ENCODE measurements at regions not wholly inside any gene's neighbourhood (a gene's known extent, or its start where the extent isn't known, plus 50 kb on each side); places are given as distances from the start of the nearest gene placed in this dataset.

DNA sequence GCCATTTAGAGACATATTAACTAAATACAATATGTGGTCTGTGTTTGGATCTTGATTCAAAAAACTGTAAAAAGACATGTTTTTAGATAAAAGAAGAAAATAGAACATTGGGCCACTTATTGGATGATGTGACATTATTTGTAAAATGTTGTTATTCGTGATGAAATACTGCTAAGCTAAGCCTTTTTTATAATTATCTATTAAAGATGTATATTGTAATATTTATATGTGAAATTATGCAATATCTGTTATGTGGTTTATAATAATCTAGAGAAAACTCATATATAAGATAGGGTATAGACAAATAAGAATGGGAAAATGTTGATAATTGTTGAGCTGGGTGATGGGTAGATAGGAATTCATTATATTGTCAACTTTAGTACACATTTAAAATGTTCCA, 82.0 kb upstream of the RGS1 start:
- intact Hi-C loops (cut with micrococcal nuclease): no loop called here
- H3K9me3 ChIP-seq (replicated peaks; ENCODE audit: control insufficient read depth, insufficient read depth, low read length): no peaks in the 10 kb centered on the region
- ChIA-PET CTCF (interaction anchor here (1.6 to 2.0 kb wide), 2 partner anchors 16 to 19 kb away, joined by 6 to 7 read pairs; no protein-coding TSS in a partner anchor), POLR2A (no interaction called here)
- dilution Hi-C loops (cut with MboI; ENCODE audit: extremely low pct_ligation_motif_present, low sequenced_read_pairs): loop anchor here (25.0 kb wide), 2 partner anchors 94 to 319 kb away; partner anchors contain the start of genes RGS1 and RGS2
- H3K4me2 ChIP-seq (ENCODE audit: insufficient read depth, low read length): no peak overlapping the region
- no peaks in the 10 kb centered on the region for H3K9me1 ChIP-seq (replicated peaks; ENCODE audit: control insufficient read depth, extremely low read depth, insufficient read depth, low read length)
- no peaks in the 10 kb centered on the region for H3K4me1 ChIP-seq (ENCODE audit: control insufficient read depth, extremely low read depth, insufficient read depth, low read length)
- H3K4me3 ChIP-seq (replicated peaks in 1 of 3; ENCODE audit: insufficient read depth in 1 of 3, low read depth in 1 of 3, low read length in 3 of 3): no peak overlapping the region
- H3K27me3 ChIP-seq (ENCODE audit: control insufficient read depth in 2 of 2, insufficient read depth in 2 of 2, low read length in 2 of 2): no peaks in the 10 kb centered on the region
- no peak overlapping the region for H2AFZ ChIP-seq (ENCODE audit: low read depth, low read length)
- no peaks in the 10 kb centered on the region for H3K79me2 ChIP-seq (ENCODE audit: control insufficient read depth, insufficient read depth, low read length)
- FAIRE-seq: no peak
- no peaks in the 10 kb centered on the region for H4K20me1 ChIP-seq (replicated peaks; ENCODE audit: control insufficient read depth, extremely low read depth, insufficient read depth, low read length)
- H3K9ac ChIP-seq (replicated peaks; ENCODE audit: extremely low read depth, insufficient read depth, low read length): no peak overlapping the region
- BruUV-seq (replicated peaks): no TSS peak
- H3K36me3 ChIP-seq (ENCODE audit: control insufficient read depth in 2 of 2, extremely low read depth in 1 of 2, insufficient read depth in 2 of 2, low read length in 2 of 2): no peaks in the 10 kb centered on the region
- no peak for DNase-seq (ENCODE audit: low read depth, low spot score)
- no peak for TF ChIP-seq MYC (IDR thresholded peaks at IDR 0.05; ENCODE audit: low read depth, low read length)
- TF ChIP-seq, protein P1, sequence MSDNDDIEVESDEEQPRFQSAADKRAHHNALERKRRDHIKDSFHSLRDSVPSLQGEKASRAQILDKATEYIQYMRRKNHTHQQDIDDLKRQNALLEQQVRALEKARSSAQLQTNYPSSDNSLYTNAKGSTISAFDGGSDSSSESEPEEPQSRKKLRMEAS (IDR thresholded peaks at IDR 0.05; ENCODE audit: insufficient read depth, insufficient read length): no peak
- TF ChIP-seq GATA2 (IDR thresholded peaks at IDR 0.05; ENCODE audit: insufficient read depth, insufficient read length, low read depth, low read length): no peak
- no peak for TF ChIP-seq FOS (IDR thresholded peaks at IDR 0.05; ENCODE audit: borderline replicate concordance, insufficient read depth, low read length)
- TF ChIP-seq, protein P2, sequence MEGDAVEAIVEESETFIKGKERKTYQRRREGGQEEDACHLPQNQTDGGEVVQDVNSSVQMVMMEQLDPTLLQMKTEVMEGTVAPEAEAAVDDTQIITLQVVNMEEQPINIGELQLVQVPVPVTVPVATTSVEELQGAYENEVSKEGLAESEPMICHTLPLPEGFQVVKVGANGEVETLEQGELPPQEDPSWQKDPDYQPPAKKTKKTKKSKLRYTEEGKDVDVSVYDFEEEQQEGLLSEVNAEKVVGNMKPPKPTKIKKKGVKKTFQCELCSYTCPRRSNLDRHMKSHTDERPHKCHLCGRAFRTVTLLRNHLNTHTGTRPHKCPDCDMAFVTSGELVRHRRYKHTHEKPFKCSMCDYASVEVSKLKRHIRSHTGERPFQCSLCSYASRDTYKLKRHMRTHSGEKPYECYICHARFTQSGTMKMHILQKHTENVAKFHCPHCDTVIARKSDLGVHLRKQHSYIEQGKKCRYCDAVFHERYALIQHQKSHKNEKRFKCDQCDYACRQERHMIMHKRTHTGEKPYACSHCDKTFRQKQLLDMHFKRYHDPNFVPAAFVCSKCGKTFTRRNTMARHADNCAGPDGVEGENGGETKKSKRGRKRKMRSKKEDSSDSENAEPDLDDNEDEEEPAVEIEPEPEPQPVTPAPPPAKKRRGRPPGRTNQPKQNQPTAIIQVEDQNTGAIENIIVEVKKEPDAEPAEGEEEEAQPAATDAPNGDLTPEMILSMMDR (IDR thresholded peaks at IDR 0.05; ENCODE audit: extremely low read depth in 1 of 2, insufficient read depth in 1 of 2, low read depth in 1 of 2, low read length in 2 of 2): no peak
- no peak for TF ChIP-seq JUN (IDR thresholded peaks at IDR 0.05; ENCODE audit: borderline replicate concordance, insufficient read depth, insufficient read length, low read depth)
- no peak for TF ChIP-seq POLR2A (IDR thresholded peaks at IDR 0.05; ENCODE audit: low read depth, low read length)
- TF ChIP-seq EZH2 (IDR thresholded peaks at IDR 0.05; ENCODE audit: borderline replicate concordance, low read depth, low read length, severe bottlenecking): no peak
- TF ChIP-seq POLR2AphosphoS5 (IDR thresholded peaks at IDR 0.05; ENCODE audit: insufficient read depth, low read depth, low read length): no peak
- H3K27ac ChIP-seq (ENCODE audit: insufficient read depth, low read depth, low read length): no peak overlapping the region

All from endothelial cell of umbilical vein (primary cell).